K562 (cell line): ENCODE measurements at regions not wholly inside any gene's neighbourhood (a gene's known extent, or its start where the extent isn't known, plus 50 kb on each side); places are given as distances from the start of the nearest gene placed in this dataset.

ENCODE experiments used
- ATAC-seq: fragments of 200-7000 bp; cut with Tn5 transposase; 3 replicates; pipeline ENCODE4 v1.9.1; 2020; ENCODE audit warnings: moderate library complexity
- BruUV-seq: library from RNA; stranded (reverse); fragments of 400-500 nt; replicated peaks from 2 replicates; lab custom pipeline; 2021; lab: Mats Ljungman, UMichigan
- CTCF ChIA-PET: fragments of 300-600 bp; formaldehyde crosslinking; extraction: SDS; loops from one replicate; lab custom pipeline; 2021; ENCODE audit warnings: low intra/inter-chr PET ratio; lab: Yijun Ruan, JAX
- POLR2A ChIA-PET: fragments of 300-600, 350-650 bp; sonication (Branson Sonifier 250); formaldehyde crosslinking; extraction: SDS; loops from one replicate; lab custom pipeline; 2021; ENCODE audit warnings: antibody characterized with exemption, inconsistent platforms; lab: Yijun Ruan, JAX
- DNase-seq, 4 experiments: peaks; one replicate each; pipeline versions ENCODE4 v3.0.0 to v3.0.0-alpha.2; 2011 to 2018; ENCODE audit warnings: low spot score in 3 of 4, mixed read lengths in 3 of 4; ENCODE audit errors: extremely low read depth in 1 of 4
- FAIRE-seq: peaks from 2 replicates; lab custom pipeline; 2011; peaks lifted over from hg19 to GRCh38; lab: Jason Lieb, UNC
- H2AFZ ChIP-seq: 2 replicates; pipeline ENCODE4 v1.6.0; 2011; ENCODE audit warnings: low read depth, low read length, control low read depth, inconsistent platforms
- H3K27ac ChIP-seq: fragments of 200-600 bp; 3 replicates; pipeline ENCODE4 v1.8.0; 2011; ENCODE audit warnings: low read depth, mild to moderate bottlenecking, control low read depth, inconsistent platforms, low read length, moderate library complexity, mixed read lengths; ENCODE audit errors: extremely low read depth
- H3K27me3 ChIP-seq, 2 experiments: fragments of 300-600 bp in 1 of 2; 2 replicates in 1 of 2; 3 replicates in 1 of 2; pipeline versions ENCODE4 v1.6.0 to v1.8.0; 2011; ENCODE audit warnings: inconsistent platforms in 2 of 2, low read length in 2 of 2, mild to moderate bottlenecking in 1 of 2, mixed read lengths in 1 of 2, moderate library complexity in 1 of 2; ENCODE audit not compliant: control insufficient read depth in 2 of 2, insufficient read depth in 2 of 2
- H3K36me3 ChIP-seq: fragments of 300-600 bp; 3 replicates; pipeline ENCODE4 v1.8.0; 2011; ENCODE audit warnings: mild to moderate bottlenecking, low read length, inconsistent platforms; ENCODE audit not compliant: control insufficient read depth, insufficient read depth
- H3K4me1 ChIP-seq, 2 experiments: fragments of 200-600 bp in 1 of 2; replicated peaks in 1 of 2; 2 replicates in 1 of 2; 3 replicates in 1 of 2; pipeline versions ENCODE4 v1.5.1 to v1.8.0; 2011; ENCODE audit warnings: inconsistent platforms in 2 of 2, low read length in 2 of 2, mild to moderate bottlenecking in 1 of 2, mixed read lengths in 1 of 2, moderate library complexity in 1 of 2; ENCODE audit not compliant: control insufficient read depth in 2 of 2, insufficient read depth in 2 of 2
- H3K4me2 ChIP-seq: 2 replicates; pipeline ENCODE4 v1.6.1; 2011; ENCODE audit warnings: low read length, control low read depth, inconsistent platforms, mixed read lengths; ENCODE audit not compliant: insufficient read depth
- H3K4me3 ChIP-seq: fragments of 200-600 bp; sonication (generic), shearing (Covaris generic); 2 replicates; pipeline ENCODE4 v1.5.1; 2016; ENCODE audit warnings: control low read depth, inconsistent platforms
- H3K79me2 ChIP-seq: fragments of 200-600 bp; 3 replicates; pipeline ENCODE4 v1.8.0; 2011; ENCODE audit warnings: low read length, inconsistent platforms; ENCODE audit not compliant: control insufficient read depth, insufficient read depth
- H3K9ac ChIP-seq, 2 experiments: 2 replicates each; pipeline versions ENCODE4 v1.6.0 to v1.6.1; 2011; ENCODE audit warnings: low read depth in 2 of 2, low read length in 2 of 2, control low read depth in 1 of 2, inconsistent platforms in 1 of 2, mild to moderate bottlenecking in 1 of 2, mixed read lengths in 1 of 2; ENCODE audit not compliant: insufficient read depth in 1 of 2
- H3K9me1 ChIP-seq: one replicate; pipeline ENCODE4 v1.6.0; 2011; ENCODE audit warnings: inconsistent platforms, mild to moderate bottlenecking, low read length, moderate library complexity; ENCODE audit not compliant: control insufficient read depth, insufficient read depth
- H3K9me3 ChIP-seq: replicated peaks from 2 replicates; pipeline ENCODE4 v1.5.1; 2011; ENCODE audit warnings: low read depth, low read length, inconsistent platforms; ENCODE audit not compliant: control insufficient read depth, insufficient read depth
- H4K20me1 ChIP-seq: replicated peaks from 2 replicates; pipeline ENCODE4 v1.6.1; 2011; ENCODE audit warnings: low read length, inconsistent platforms, mixed read lengths; ENCODE audit not compliant: control insufficient read depth, insufficient read depth
- BHLHE40 ChIP-seq: IDR thresholded peaks from 2 replicates; pipeline ENCODE4 v1.6.1; 2011; ENCODE audit warnings: low read length, improper control_type of control experiment
- KAT8 ChIP-seq: fragments of 450-650 bp; IDR thresholded peaks from 2 replicates; pipeline ENCODE4 v1.6.1; 2016; ENCODE audit warnings: low read depth, mild to moderate bottlenecking
- MED1 ChIP-seq: sonication (generic); formaldehyde crosslinking; IDR thresholded peaks from 2 replicates; pipeline ENCODE4 v1.8.1; 2023; ENCODE audit warnings: missing genetic modification reagents, borderline replicate concordance
- NCOA6 ChIP-seq: fragments of 450-650 bp; IDR thresholded peaks from 2 replicates; pipeline ENCODE4 v1.6.1; 2017; ENCODE audit warnings: mild to moderate bottlenecking
- PPARD ChIP-seq: fragments of 250-450 bp; sonication (Bioruptor Pico); IDR thresholded peaks from 2 replicates; pipeline ENCODE4 v1.8.0; 2022; ENCODE audit warnings: inconsistent platforms, mild to moderate bottlenecking, moderate library complexity
- PRMT5 ChIP-seq: sonication (generic); formaldehyde crosslinking; IDR thresholded peaks from 2 replicates; pipeline ENCODE4 v1.5.0; 2020; ENCODE audit warnings: missing genetic modification reagents
- RAD51 ChIP-seq: fragments of 450-650 bp; IDR thresholded peaks from 2 replicates; pipeline ENCODE4 v1.7.1; 2016; ENCODE audit warnings: low read depth, mild to moderate bottlenecking, borderline replicate concordance
- ZC3H11A ChIP-seq: IDR thresholded peaks from 2 replicates; pipeline ENCODE4 v1.6.1; 2012; ENCODE audit warnings: low read depth, low read length, improper control_type of control experiment
- ZNF347 ChIP-seq: fragments of 450-650 bp; formaldehyde crosslinking; IDR thresholded peaks from 2 replicates; pipeline ENCODE4 v1.4.0; 2020; ENCODE audit warnings: low read depth, mild to moderate bottlenecking, moderate library complexity
- whole genome bisulfite sequencing: fragments of 100-300 bp; shearing (Covaris generic); methylation state at CpG from one replicate; pipeline ENCODE4 v1.1.6; 2016; ENCODE audit warnings: low coverage, mixed read lengths; ENCODE audit not compliant: insufficient coverage; ENCODE audit errors: missing lambda C conversion rate; 5-methylcytosine and 5-hydroxymethylcytosine counted together
- in situ Hi-C: fragments of 300-500 bp; cut with MboI; formaldehyde crosslinking; loops from 4 replicates; pipeline ENCODE4 v1.15.0; 2018; ENCODE audit warnings: inconsistent platforms, mixed read lengths
- intact Hi-C: fragments of 100-400 bp; cut with micrococcal nuclease; formaldehyde crosslinking; loops from 2 replicates; pipeline ENCODE4 v1.14.2; 2022
- TF ChIP-seq, protein P1 (sequence below): sonication (generic); formaldehyde crosslinking; IDR thresholded peaks from 2 replicates; pipeline ENCODE4 v1.9.0; 2022; ENCODE audit warnings: mild to moderate bottlenecking, missing genetic modification reagents

DNA sequence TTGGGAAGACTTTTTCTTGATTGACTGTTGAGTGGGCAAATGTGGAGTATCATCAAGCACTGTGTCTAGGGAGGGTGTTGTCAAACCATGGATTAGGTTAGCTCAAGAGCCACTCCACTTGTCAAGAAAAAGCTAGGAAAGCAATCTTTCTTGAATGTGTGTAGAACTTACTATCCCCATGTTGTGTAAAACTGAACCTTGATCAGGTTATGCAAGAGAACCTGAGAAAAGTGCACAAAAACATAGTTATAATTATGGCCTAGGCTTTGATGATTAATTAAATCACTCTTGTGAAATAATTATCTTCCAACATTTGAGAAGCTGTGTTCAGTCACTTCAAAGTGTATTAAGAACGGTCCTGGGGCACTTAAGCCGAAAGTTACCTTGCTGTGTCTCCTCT is 238.2 kb upstream of the OBI1 start:
- no peak overlapping the region for H3K27ac ChIP-seq
- H3K27me3 ChIP-seq, result no peaks in the 10 kb centered on the region
- no peak for TF ChIP-seq NCOA6
- TF ChIP-seq ZNF347, result no peak
- no peak for TF ChIP-seq ZC3H11A
- no peak for TF ChIP-seq BHLHE40
- TF ChIP-seq MED1, result no peak
- no peak for TF ChIP-seq PPARD
- no peak for TF ChIP-seq RAD51
- no peak for TF ChIP-seq KAT8
- no peak for TF ChIP-seq PRMT5 (CRISPR knock-in tag)
- TF ChIP-seq, protein P1, sequence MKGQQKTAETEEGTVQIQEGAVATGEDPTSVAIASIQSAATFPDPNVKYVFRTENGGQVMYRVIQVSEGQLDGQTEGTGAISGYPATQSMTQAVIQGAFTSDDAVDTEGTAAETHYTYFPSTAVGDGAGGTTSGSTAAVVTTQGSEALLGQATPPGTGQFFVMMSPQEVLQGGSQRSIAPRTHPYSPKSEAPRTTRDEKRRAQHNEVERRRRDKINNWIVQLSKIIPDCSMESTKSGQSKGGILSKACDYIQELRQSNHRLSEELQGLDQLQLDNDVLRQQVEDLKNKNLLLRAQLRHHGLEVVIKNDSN (CRISPR knock-in tag), result no peak
- ChIA-PET POLR2A (no interaction called here), CTCF (no interaction called here)
- no peak overlapping the region for H3K9ac ChIP-seq
- H2AFZ ChIP-seq, result no peak overlapping the region
- BruUV-seq, result no TSS peak
- no peak overlapping the region for H3K4me3 ChIP-seq
- H3K9me3 ChIP-seq, result no peaks in the 10 kb centered on the region
- WGBS, result 0% methylated on average over 1 of the region's 2 CpGs
- no peaks in the 10 kb centered on the region for H4K20me1 ChIP-seq
- in situ Hi-C loops, result no loop called here
- no peaks in the 10 kb centered on the region for H3K79me2 ChIP-seq
- FAIRE-seq, result no peak
- no peak overlapping the region for H3K4me2 ChIP-seq
- no peaks in the 10 kb centered on the region for H3K36me3 ChIP-seq
- no peaks in the 10 kb centered on the region for H3K4me1 ChIP-seq
- DNase-seq, result no peak
- H3K9me1 ChIP-seq, result no peaks in the 10 kb centered on the region
- intact Hi-C loops, result no loop called here
- ATAC-seq, result no peak
